Glomerular visceral epithelial cell (primary cell): ENCODE measurements at regions not wholly inside any gene's neighbourhood (a gene's known extent, or its start where the extent isn't known, plus 50 kb on each side); places are given as distances from the start of the nearest gene placed in this dataset.
"Not testable (repeated sequence)": the region's sequence is repeated elsewhere in the genome, so short reads cannot be mapped to it uniquely, and the experiment has no call there.

Experiments used
- DNase-seq: peaks from one replicate; pipeline ENCODE4 v3.0.0-alpha.2; 2016; ENCODE audit errors: extremely low spot score

- no peak for DNase-seq
Observed at GRCh38 chr3:55158345-55158744, 230.5 kb upstream of the LRTM1 start.

GRCh38 chr3:55157731-55158130 lies 229.9 kb upstream of the LRTM1 start:
- DNase-seq: peak; percentile 67

- no peak for DNase-seq
Observed at GRCh38 chr3:55156851-55157650, 229.2 kb upstream of the LRTM1 start.

GRCh38 chr3:55147856-55148720 lies 220.2 kb upstream of the LRTM1 start:
- no peak for DNase-seq

- no peak for DNase-seq
Observed at GRCh38 chr3:55147406-55147805, 219.5 kb upstream of the LRTM1 start.

GRCh38 chr3:55146216-55146615 lies 218.4 kb upstream of the LRTM1 start:
- DNase-seq: no peak

GRCh38 chr3:55144015-55144673 lies 216.3 kb upstream of the LRTM1 start:
- peak; percentile 75 for DNase-seq

- DNase-seq: no peak
Observed at GRCh38 chr3:55143336-55143735, 215.5 kb upstream of the LRTM1 start.

GRCh38 chr3:55136291-55136690 lies 208.4 kb upstream of the LRTM1 start:
- not testable (repeated sequence) for DNase-seq

GRCh38 chr3:55128225-55128823 lies 200.5 kb upstream of the LRTM1 start:
- no peak for DNase-seq

- no peak for DNase-seq
Observed at GRCh38 chr3:55127565-55127964, 199.7 kb upstream of the LRTM1 start.

GRCh38 chr3:55124371-55124770 lies 196.5 kb upstream of the LRTM1 start:
- no peak for DNase-seq
